Transverse colon (tissue), 4 donors: ENCODE measurements at regions not wholly inside any gene's neighbourhood (a gene's known extent, or its start where the extent isn't known, plus 50 kb on each side); places are given as distances from the start of the nearest gene placed in this dataset.

Experiments used
- DNase-seq: peaks from one replicate; pipeline ENCODE4 v3.0.0-alpha.2; 2019
- H3K27ac ChIP-seq, 4 donors: fragments of 200-600 bp; sonication (generic); 2 replicates each; pipeline ENCODE4 v1.5.1; 2016 to 2018; ENCODE audit warnings: inconsistent platforms in 4 of 4
- H3K27me3 ChIP-seq: fragments of 200-600 bp; sonication (generic); 2 replicates; pipeline ENCODE4 v1.5.1; 2017; ENCODE audit warnings: inconsistent platforms
- H3K36me3 ChIP-seq, 4 donors: fragments of 200-600 bp; sonication (generic); 2 replicates each; pipeline ENCODE4 v1.5.1; 2017 to 2019; ENCODE audit warnings: inconsistent platforms in 4 of 4
- H3K4me1 ChIP-seq, 4 donors: fragments of 200-600 bp; sonication (generic); 2 replicates each; pipeline ENCODE4 v1.5.1; 2017 to 2020; ENCODE audit warnings: inconsistent platforms in 4 of 4
- H3K4me3 ChIP-seq, 4 donors: fragments of 200-600 bp; sonication (generic); 1 replicate in 1 of 4; 2 replicates in 3 of 4; pipeline versions ENCODE4 v1.5.1 to v1.6.1; 2017 to 2019; ENCODE audit warnings: inconsistent platforms in 4 of 4
- H3K9me3 ChIP-seq, 2 donors: fragments of 200-600 bp; sonication (generic); 2 replicates each; pipeline ENCODE4 v1.5.1; 2017 to 2019; ENCODE audit warnings: inconsistent platforms in 2 of 2
- EP300 ChIP-seq: sonication (generic); formaldehyde crosslinking; IDR thresholded peaks from one replicate; pipeline ENCODE4 v1.6.1; 2017; ENCODE audit warnings: antibody characterized with exemption, low read depth
- POLR2A ChIP-seq: fragments of 450-650 bp; IDR thresholded peaks from one replicate; pipeline ENCODE4 v1.6.1; 2016; ENCODE audit warnings: antibody characterized with exemption, mild to moderate bottlenecking, moderate library complexity
- POLR2AphosphoS5 ChIP-seq, 3 donors: sonication (generic); formaldehyde crosslinking; IDR thresholded peaks; one replicate each; pipeline ENCODE4 v1.6.1; 2016; ENCODE audit warnings: antibody characterized with exemption in 3 of 3
- WGBS, 2 donors: methylation state at CpG; one replicate each; pipeline ENCODE4 v1.1.5; 2018; ENCODE audit warnings: low coverage in 1 of 2; 5-methylcytosine and 5-hydroxymethylcytosine counted together
- in situ Hi-C, 4 donors: fragments of 200-750 bp; cut with MboI; loops; one replicate each; pipeline versions ENCODE4 v1.15.0 to v1.15.1; 2017; ENCODE audit warnings: low sequenced_read_pairs in 3 of 4, low pct_ligation_motif_present in 1 of 4, low pct_unique_long_range_greater_than_20kb in 1 of 4
- intact Hi-C: fragments of 100-400 bp; cut with DNase I; formaldehyde crosslinking; loops from one replicate; pipeline ENCODE4 v1.15.1; 2023; ENCODE audit warnings: low total_unique reads
- TF ChIP-seq, protein P1 (sequence below), 5 experiments: fragments of 200-600 bp in 3 of 5; fragments of 450-650 bp in 2 of 5; sonication (generic) in 3 of 5; IDR thresholded peaks; 1 replicate in 2 of 5; 2 replicates in 3 of 5; pipeline ENCODE4 v1.5.1; 2016 to 2017; ENCODE audit warnings: antibody characterized with exemption in 5 of 5, inconsistent platforms in 3 of 5, mild to moderate bottlenecking in 2 of 5, moderate library complexity in 1 of 5

DNA sequence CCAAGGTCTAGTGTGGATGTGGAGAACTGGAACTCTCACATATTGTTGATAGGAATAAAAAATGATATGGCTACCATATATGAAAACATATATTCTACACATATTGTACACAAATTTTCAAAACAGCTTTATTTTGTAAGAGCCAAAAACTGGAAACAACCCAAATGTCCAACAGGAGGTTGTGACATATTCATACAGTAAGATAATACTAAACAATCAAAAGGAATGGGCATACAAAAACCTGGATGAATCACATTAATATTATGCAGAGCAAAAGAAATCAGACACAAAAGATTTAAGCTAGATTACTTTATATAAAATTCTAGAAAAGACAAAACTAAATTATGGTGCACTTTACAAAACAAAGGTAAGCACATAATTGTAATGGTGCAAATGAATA lies 223.9 kb downstream of the SIM1 start:
- no peak for DNase-seq
- H3K9me3 ChIP-seq, result no peaks in the 10 kb centered on the region
- TF ChIP-seq, protein P1, sequence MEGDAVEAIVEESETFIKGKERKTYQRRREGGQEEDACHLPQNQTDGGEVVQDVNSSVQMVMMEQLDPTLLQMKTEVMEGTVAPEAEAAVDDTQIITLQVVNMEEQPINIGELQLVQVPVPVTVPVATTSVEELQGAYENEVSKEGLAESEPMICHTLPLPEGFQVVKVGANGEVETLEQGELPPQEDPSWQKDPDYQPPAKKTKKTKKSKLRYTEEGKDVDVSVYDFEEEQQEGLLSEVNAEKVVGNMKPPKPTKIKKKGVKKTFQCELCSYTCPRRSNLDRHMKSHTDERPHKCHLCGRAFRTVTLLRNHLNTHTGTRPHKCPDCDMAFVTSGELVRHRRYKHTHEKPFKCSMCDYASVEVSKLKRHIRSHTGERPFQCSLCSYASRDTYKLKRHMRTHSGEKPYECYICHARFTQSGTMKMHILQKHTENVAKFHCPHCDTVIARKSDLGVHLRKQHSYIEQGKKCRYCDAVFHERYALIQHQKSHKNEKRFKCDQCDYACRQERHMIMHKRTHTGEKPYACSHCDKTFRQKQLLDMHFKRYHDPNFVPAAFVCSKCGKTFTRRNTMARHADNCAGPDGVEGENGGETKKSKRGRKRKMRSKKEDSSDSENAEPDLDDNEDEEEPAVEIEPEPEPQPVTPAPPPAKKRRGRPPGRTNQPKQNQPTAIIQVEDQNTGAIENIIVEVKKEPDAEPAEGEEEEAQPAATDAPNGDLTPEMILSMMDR (IDR thresholded peaks at IDR 0.05), result no peak
- no peak for TF ChIP-seq POLR2AphosphoS5 (IDR thresholded peaks at IDR 0.05)
- no peak for TF ChIP-seq EP300
- no peak for TF ChIP-seq POLR2A
- H3K4me3 ChIP-seq, result no peak overlapping the region
- H3K4me1 ChIP-seq, result no peaks in the 10 kb centered on the region
- H3K27ac ChIP-seq, result no peak overlapping the region
- no peaks in the 10 kb centered on the region for H3K36me3 ChIP-seq
- intact Hi-C loops (no loop called here), in situ Hi-C loops (no loop called here)
- H3K27me3 ChIP-seq, result no peaks in the 10 kb centered on the region

DNA sequence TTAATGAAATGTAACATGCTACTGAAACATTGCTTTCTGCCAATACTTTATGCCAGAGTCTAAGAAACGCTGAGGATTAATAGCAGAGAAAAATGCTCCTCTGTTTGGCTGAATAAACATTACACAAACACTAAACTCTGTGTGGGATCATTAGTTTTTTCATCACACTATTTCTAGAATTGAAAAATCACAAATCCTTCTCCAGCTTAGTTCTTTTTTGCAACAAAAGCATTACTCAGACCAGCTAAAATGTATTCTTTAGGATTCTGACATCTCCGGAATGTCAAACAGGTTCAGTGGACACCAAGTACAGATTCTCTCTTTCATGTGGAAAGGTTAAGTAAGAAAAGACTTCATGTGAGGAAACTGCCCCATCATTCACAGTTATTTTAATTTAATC lies 226.9 kb downstream of the SIM1 start:
- TF ChIP-seq EP300 (no peak), POLR2A (no peak), POLR2AphosphoS5 (IDR thresholded peaks at IDR 0.05) (no peak)
- TF ChIP-seq, protein P1 (IDR thresholded peaks at IDR 0.05), result no peak
- no peaks in the 10 kb centered on the region for H3K9me3 ChIP-seq
- in situ Hi-C loops, result no loop called here
- no peak overlapping the region for H3K4me3 ChIP-seq
- H3K27me3 ChIP-seq, result no peaks in the 10 kb centered on the region
- no peak for DNase-seq
- intact Hi-C loops, result no loop called here
- 59 to 69% methylated on average over 2 of the region's 2 CpGs for WGBS, 2 donors
- H3K27ac ChIP-seq, result no peak overlapping the region
- H3K4me1 ChIP-seq, result no peaks in the 10 kb centered on the region
- no peaks in the 10 kb centered on the region for H3K36me3 ChIP-seq

DNA sequence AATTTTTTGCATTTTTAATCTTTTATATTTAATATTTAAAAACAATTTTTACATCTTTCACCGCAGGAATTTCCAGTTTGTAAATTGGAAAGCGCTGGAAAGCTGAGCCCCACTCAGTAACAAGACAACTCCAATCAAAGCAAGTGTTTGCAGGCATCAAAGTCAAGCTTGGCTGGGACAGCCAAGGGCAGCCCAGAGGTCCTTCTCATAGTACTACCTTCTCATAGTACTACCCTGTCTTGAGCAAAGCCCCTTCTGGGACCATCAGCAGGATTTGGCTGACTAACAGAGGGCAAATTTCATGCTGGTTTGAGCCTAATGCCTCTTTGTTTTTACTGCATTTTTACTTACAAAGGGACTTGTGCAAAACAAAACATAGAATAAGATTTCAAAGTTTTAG lies 228.3 kb downstream of the SIM1 start:
- in situ Hi-C loops, result no loop called here
- no peaks in the 10 kb centered on the region for H3K36me3 ChIP-seq
- TF ChIP-seq POLR2AphosphoS5 (IDR thresholded peaks at IDR 0.05), result no peak
- TF ChIP-seq POLR2A, result no peak
- TF ChIP-seq, protein P1 (IDR thresholded peaks at IDR 0.05), result no peak
- TF ChIP-seq EP300, result no peak
- H3K4me3 ChIP-seq, result no peak overlapping the region
- no peaks in the 10 kb centered on the region for H3K27me3 ChIP-seq
- intact Hi-C loops, result no loop called here
- no peaks in the 10 kb centered on the region for H3K4me1 ChIP-seq
- H3K9me3 ChIP-seq, result no peaks in the 10 kb centered on the region
- DNase-seq, result no peak
- H3K27ac ChIP-seq, result no peak overlapping the region
- WGBS, 2 donors, result 90 to 93% methylated on average over 2 of the region's 2 CpGs

DNA sequence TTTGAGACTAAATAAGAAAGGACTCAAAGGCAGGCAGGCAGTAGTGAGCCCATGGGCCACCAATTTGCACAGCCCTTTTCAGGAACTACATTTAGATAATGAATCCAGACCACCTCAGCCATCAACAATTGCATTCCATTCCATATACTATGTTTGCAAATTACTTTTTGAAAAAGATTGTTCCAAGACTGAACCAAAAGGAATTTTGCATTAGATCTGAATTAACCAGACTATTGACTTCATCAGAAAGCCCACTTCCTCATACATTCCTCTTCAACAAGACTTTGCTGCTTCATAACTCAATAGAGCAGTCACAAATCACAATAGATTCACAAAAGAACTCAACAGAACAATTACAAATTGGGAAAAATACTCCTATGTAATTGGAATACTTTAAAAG lies 229.1 kb downstream of the SIM1 start:
- Histone ChIP-seq H3K36me3 (no peaks in the 10 kb centered on the region), H3K4me3 (no peak overlapping the region), H3K27me3 (no peaks in the 10 kb centered on the region), H3K4me1 (no peaks in the 10 kb centered on the region), H3K9me3 (no peaks in the 10 kb centered on the region), H3K27ac (no peak overlapping the region)
- in situ Hi-C loops (no loop called here), intact Hi-C loops (no loop called here)
- TF ChIP-seq, protein P1 (IDR thresholded peaks at IDR 0.05), result no peak
- no peak for TF ChIP-seq POLR2A
- TF ChIP-seq EP300, result no peak
- no peak for TF ChIP-seq POLR2AphosphoS5 (IDR thresholded peaks at IDR 0.05)
- no peak for DNase-seq
